HCT116 (cell line): ENCODE measurements at regions not wholly inside any gene's neighbourhood (a gene's known extent, or its start where the extent isn't known, plus 50 kb on each side); places are given as distances from the start of the nearest gene placed in this dataset.

Experiments used
- ATAC-seq: fragments of 200-7000 bp; cut with Tn5 transposase; 2 replicates; pipeline ENCODE4 v1.9.1; 2020; ENCODE audit warnings: mild to moderate bottlenecking, moderate library complexity
- BruUV-seq: library from RNA; stranded (reverse); fragments of 400-500 nt; replicated peaks from 2 replicates; lab custom pipeline; 2021; lab: Mats Ljungman, UMichigan
- CTCF ChIA-PET: fragments of 300-600 bp; sonication (Branson Sonifier 250); formaldehyde crosslinking; loops from one replicate; lab custom pipeline; 2021; ENCODE audit warnings: antibody characterized with exemption; lab: Charles Lee
- POLR2A ChIA-PET: fragments of 300-600, 350-600 bp; sonication (Branson Sonifier 250); formaldehyde crosslinking; loops from one replicate; lab custom pipeline; 2021; ENCODE audit warnings: antibody characterized with exemption; lab: Charles Lee
- RAD21 ChIA-PET, 2 experiments: fragments of 300-600 bp; sonication (Branson Sonifier 250); formaldehyde crosslinking; loops; one replicate each; lab custom pipeline; 2023; ENCODE audit warnings: low total read pairs in 2 of 2; ENCODE audit not compliant: uncharacterized antibody in 2 of 2, unreplicated experiment in 2 of 2, low non-redundant PET in 1 of 2; lab: Charles Lee
- DNase-seq: peaks from one replicate; pipeline ENCODE4 v3.0.0-alpha.2; 2010; ENCODE audit warnings: low read depth, low spot score
- H2AFZ ChIP-seq: fragments of 200-600 bp; shearing (Covaris generic), sonication (generic); 2 replicates; pipeline ENCODE4 v1.6.1; 2017; ENCODE audit warnings: low read depth, mixed run types, mixed read lengths, antibody characterized with exemption, low read length; ENCODE audit not compliant: poor library complexity, severe bottlenecking
- H3K27ac ChIP-seq: 2 replicates; pipeline ENCODE4 v1.5.1; 2012; ENCODE audit warnings: low read depth, low read length
- H3K27me3 ChIP-seq: fragments of 200-600 bp; sonication (generic); 2 replicates; pipeline ENCODE4 v1.6.1; 2016; ENCODE audit warnings: mixed run types, low read length, mixed read lengths; ENCODE audit not compliant: insufficient read depth
- H3K36me3 ChIP-seq, 2 experiments: fragments of 200-500 bp in 1 of 2; fragments of 200-600 bp in 1 of 2; sonication (Bioruptor generic) in 1 of 2; sonication (generic) in 1 of 2; 2 replicates each; pipeline versions ENCODE4 v1.5.1 to v1.6.1; 2014 to 2016; ENCODE audit warnings: low read length in 2 of 2, inconsistent platforms in 1 of 2, mixed read lengths in 1 of 2, mixed run types in 1 of 2; ENCODE audit not compliant: insufficient read depth in 2 of 2, control insufficient read depth in 1 of 2
- H3K4me1 ChIP-seq, 2 experiments: fragments of 200-600 bp in 1 of 2; sonication (generic) in 1 of 2; 2 replicates each; pipeline versions ENCODE4 v1.5.1 to v1.6.1; 2012 to 2017; ENCODE audit warnings: low read length in 2 of 2, inconsistent platforms in 1 of 2, mild to moderate bottlenecking in 1 of 2, mixed read lengths in 1 of 2, mixed run types in 1 of 2, moderate library complexity in 1 of 2; ENCODE audit not compliant: insufficient read depth in 2 of 2, control insufficient read depth in 1 of 2
- H3K4me2 ChIP-seq: fragments of 200-600 bp; sonication (generic); 2 replicates; pipeline ENCODE4 v1.6.1; 2017; ENCODE audit warnings: mixed run types, low read length, mixed read lengths
- H3K4me3 ChIP-seq, 2 experiments: fragments of 200-600 bp in 1 of 2; sonication (generic) in 1 of 2; replicated peaks in 1 of 2; 2 replicates each; pipeline ENCODE4 v1.5.1; 2011 to 2016; ENCODE audit warnings: low read length in 2 of 2, control low read depth in 1 of 2, low read depth in 1 of 2, mild to moderate bottlenecking in 1 of 2, mixed read lengths in 1 of 2, mixed run types in 1 of 2
- H3K79me2 ChIP-seq: fragments of 200-600 bp; sonication (generic); 2 replicates; pipeline ENCODE4 v1.6.1; 2017; ENCODE audit warnings: mild to moderate bottlenecking, mixed run types, low read length, moderate library complexity, mixed read lengths; ENCODE audit not compliant: insufficient read depth
- H3K9ac ChIP-seq: fragments of 200-600 bp; sonication (generic); 2 replicates; pipeline ENCODE4 v1.6.1; 2016; ENCODE audit warnings: low read length, mixed read lengths
- H3K9me2 ChIP-seq: fragments of 200-600 bp; sonication (generic), shearing (Covaris generic); 2 replicates; pipeline ENCODE4 v1.6.1; 2017; ENCODE audit warnings: mixed run types, mild to moderate bottlenecking, moderate library complexity; ENCODE audit not compliant: insufficient read depth
- H3K9me3 ChIP-seq, 2 experiments: fragments of 200-500 bp in 1 of 2; fragments of 200-600 bp in 1 of 2; sonication (Bioruptor generic) in 1 of 2; sonication (generic) in 1 of 2; 2 replicates each; pipeline ENCODE4 v1.6.1; 2014 to 2017; ENCODE audit warnings: low read length in 2 of 2, mixed read lengths in 2 of 2, inconsistent platforms in 1 of 2, low read depth in 1 of 2, mild to moderate bottlenecking in 1 of 2, mixed run types in 1 of 2, moderate library complexity in 1 of 2; ENCODE audit not compliant: control insufficient read depth in 1 of 2, insufficient read depth in 1 of 2
- H4K20me1 ChIP-seq: fragments of 200-600 bp; sonication (generic), shearing (Covaris generic); 2 replicates; pipeline ENCODE4 v1.6.1; 2017; ENCODE audit warnings: mixed run types, mild to moderate bottlenecking, moderate library complexity; ENCODE audit not compliant: insufficient read depth
- CBX3 ChIP-seq: IDR thresholded peaks from 2 replicates; pipeline ENCODE4 v1.6.1; 2012; ENCODE audit warnings: low read depth
- CTCF ChIP-seq, 3 experiments: fragments of 200-600 bp in 1 of 3; sonication (generic) in 1 of 3; IDR thresholded peaks in 2 of 3; conservative IDR thresholded peaks in 1 of 3; 2 replicates each; pipeline ENCODE4 v1.5.1; 2012 to 2017; ENCODE audit warnings: low read depth in 2 of 3, low read length in 2 of 3, antibody characterized with exemption in 1 of 3, borderline replicate concordance in 1 of 3, control low read depth in 1 of 3, mild to moderate bottlenecking in 1 of 3, mixed read lengths in 1 of 3, mixed run types in 1 of 3, moderate library complexity in 1 of 3; ENCODE audit not compliant: insufficient read depth in 1 of 3
- EGR1 ChIP-seq: IDR thresholded peaks from 2 replicates; pipeline ENCODE4 v1.6.1; 2012; ENCODE audit warnings: low read depth
- ELF1 ChIP-seq: IDR thresholded peaks from 2 replicates; pipeline ENCODE4 v1.6.1; 2012; ENCODE audit warnings: low read depth, borderline replicate concordance
- EZH2phosphoT487 ChIP-seq: fragments of 200-600 bp; IDR thresholded peaks from 2 replicates; pipeline ENCODE4 v1.6.1; 2018; ENCODE audit warnings: antibody characterized with exemption, borderline replicate concordance
- MAX ChIP-seq: IDR thresholded peaks from 2 replicates; pipeline ENCODE4 v1.6.1; 2012
- POLR2A ChIP-seq: IDR thresholded peaks from 2 replicates; pipeline ENCODE4 v1.7.0; 2011; ENCODE audit warnings: borderline replicate concordance; ENCODE audit not compliant: insufficient read depth, insufficient read length; ENCODE audit errors: extremely low read depth
- POLR2AphosphoS5 ChIP-seq: IDR thresholded peaks from 2 replicates; pipeline ENCODE4 v1.6.1; 2011; ENCODE audit warnings: mild to moderate bottlenecking, low read depth, low read length, moderate library complexity
- REST ChIP-seq: IDR thresholded peaks from 2 replicates; pipeline ENCODE4 v1.6.1; 2012; ENCODE audit warnings: low read depth
- SIN3A ChIP-seq: IDR thresholded peaks from 2 replicates; pipeline ENCODE4 v1.6.1; 2012; ENCODE audit warnings: low read depth
- SRF ChIP-seq: IDR thresholded peaks from 2 replicates; pipeline ENCODE4 v1.6.1; 2012; ENCODE audit warnings: low read depth
- ZBTB33 ChIP-seq: IDR thresholded peaks from 2 replicates; pipeline ENCODE4 v1.6.1; 2011; ENCODE audit warnings: mild to moderate bottlenecking, low read length, moderate library complexity; ENCODE audit not compliant: insufficient replicate concordance; ENCODE audit errors: extremely low read depth
- ZFX ChIP-seq: fragments of 450-650 bp; IDR thresholded peaks from 2 replicates; pipeline ENCODE4 v1.6.1; 2017
- intact Hi-C: fragments of 100-400 bp; cut with micrococcal nuclease; formaldehyde crosslinking; loops from 2 replicates; pipeline ENCODE4 v1.10.0; 2022

GRCh38 chr7:110007320-110008063, 1083.4 kb upstream of the LRRN3 start:
- H4K20me1 ChIP-seq = no peaks in the 10 kb centered on the region
- ChIA-PET RAD21 (no interaction called here), CTCF (no interaction called here), POLR2A (no interaction called here)
- no peaks in the 10 kb centered on the region for H3K79me2 ChIP-seq
- no peaks in the 10 kb centered on the region for H3K4me1 ChIP-seq
- H3K27ac ChIP-seq = no peak overlapping the region
- DNase-seq = no peak
- ATAC-seq = no peak
- no peak overlapping the region for H3K4me3 ChIP-seq
- no peak for TF ChIP-seq POLR2AphosphoS5
- TF ChIP-seq SIN3A = no peak
- TF ChIP-seq POLR2A = no peak
- TF ChIP-seq EGR1 = no peak
- TF ChIP-seq CTCF (IDR thresholded peaks at IDR 0.05 in 2 of 3, conservative IDR thresholded peaks at IDR 0.05 in 1 of 3; ENCODE audit: borderline replicate concordance in 1 of 3, insufficient read depth in 1 of 3, low read depth in 2 of 3, low read length in 2 of 3) = no peak
- no peak for TF ChIP-seq REST
- TF ChIP-seq ZFX = no peak
- TF ChIP-seq EZH2phosphoT487 = no peak
- no peak for TF ChIP-seq CBX3
- TF ChIP-seq ELF1 = no peak
- no peak for TF ChIP-seq SRF
- no peak for TF ChIP-seq ZBTB33
- TF ChIP-seq MAX = no peak
- H3K9me2 ChIP-seq = no peaks in the 10 kb centered on the region
- no peak overlapping the region for H2AFZ ChIP-seq
- intact Hi-C loops = no loop called here
- H3K9me3 ChIP-seq = no peaks in the 10 kb centered on the region
- no TSS peak for BruUV-seq
- no peaks in the 10 kb centered on the region for H3K27me3 ChIP-seq
- H3K9ac ChIP-seq = no peak overlapping the region
- H3K36me3 ChIP-seq = no peaks in the 10 kb centered on the region
- no peak overlapping the region for H3K4me2 ChIP-seq
